ENCODE measurements at regions not wholly inside any gene's neighbourhood (a gene's known extent, or its start where the extent isn't known, plus 50 kb on each side); places are given as distances from the start of the nearest gene placed in this dataset.

DNA sequence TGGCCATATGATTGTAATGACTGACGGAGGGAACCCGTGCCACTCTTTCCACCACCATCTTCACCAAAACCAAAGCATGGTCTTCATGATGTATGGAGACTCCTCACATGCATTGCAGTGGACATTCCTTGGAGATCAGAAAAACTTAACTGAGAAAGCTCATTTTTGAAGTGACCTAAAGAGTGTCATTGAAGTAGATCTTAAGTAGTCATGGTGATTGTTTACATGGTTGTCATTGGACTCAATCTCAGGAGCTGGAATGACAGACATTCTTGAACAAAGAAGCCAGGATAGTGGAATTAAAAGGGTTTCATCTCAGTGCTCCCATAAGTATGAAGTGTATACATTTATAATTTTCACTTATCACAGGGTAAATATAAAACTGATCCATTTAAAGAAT is 236.7 kb upstream of the IPO5 start:
- in situ Hi-C loops (cut with MboI; ENCODE audit: low sequenced_read_pairs) (no loop called here), intact Hi-C loops (cut with micrococcal nuclease) (no loop called here), dilution Hi-C loops (cut with HindIII; ENCODE audit: low sequenced_read_pairs, unreplicated experiment) (no loop called here)
- no peaks in the 10 kb centered on the region for H4K20me1 ChIP-seq (ENCODE audit: insufficient read depth, low read length)
- no peaks in the 10 kb centered on the region for H3K4me1 ChIP-seq (ENCODE audit: control insufficient read depth, insufficient read depth, low read length)
- no peak overlapping the region for H2BK15ac ChIP-seq (ENCODE audit: low read depth, low read length)
- no peak overlapping the region for H4K91ac ChIP-seq (ENCODE audit: insufficient read depth, low read depth, low read length)
- H2AFZ ChIP-seq (replicated peaks; ENCODE audit: low read length, poor library complexity) = no peak overlapping the region
- H3K36me3 ChIP-seq (ENCODE audit: control insufficient read depth, insufficient read depth, low read length) = no peaks in the 10 kb centered on the region
- H2AK5ac ChIP-seq (ENCODE audit: low read depth, low read length) = no peak overlapping the region
- H4K5ac ChIP-seq (ENCODE audit: low read depth, low read length) = no peak overlapping the region
- H3K9me3 ChIP-seq (ENCODE audit: control insufficient read depth, insufficient read depth, low read length) = no peaks in the 10 kb centered on the region
- ATAC-seq (ENCODE audit: low read depth) (no peak), DNase-seq (no peak)
- no peak overlapping the region for H3K56ac ChIP-seq (ENCODE audit: extremely low read depth, insufficient read depth, low read length)
- H2BK5ac ChIP-seq (ENCODE audit: low read depth, low read length, poor library complexity, severe bottlenecking) = no peak overlapping the region
- TF ChIP-seq CHD1 (IDR thresholded peaks at IDR 0.05; ENCODE audit: low read depth, low read length) = no peak
- TF ChIP-seq, protein P1, sequence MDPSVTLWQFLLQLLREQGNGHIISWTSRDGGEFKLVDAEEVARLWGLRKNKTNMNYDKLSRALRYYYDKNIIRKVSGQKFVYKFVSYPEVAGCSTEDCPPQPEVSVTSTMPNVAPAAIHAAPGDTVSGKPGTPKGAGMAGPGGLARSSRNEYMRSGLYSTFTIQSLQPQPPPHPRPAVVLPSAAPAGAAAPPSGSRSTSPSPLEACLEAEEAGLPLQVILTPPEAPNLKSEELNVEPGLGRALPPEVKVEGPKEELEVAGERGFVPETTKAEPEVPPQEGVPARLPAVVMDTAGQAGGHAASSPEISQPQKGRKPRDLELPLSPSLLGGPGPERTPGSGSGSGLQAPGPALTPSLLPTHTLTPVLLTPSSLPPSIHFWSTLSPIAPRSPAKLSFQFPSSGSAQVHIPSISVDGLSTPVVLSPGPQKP (IDR thresholded peaks at IDR 0.05; ENCODE audit: borderline replicate concordance, low read depth, low read length) = no peak
- TF ChIP-seq SMC3 (IDR thresholded peaks at IDR 0.05; ENCODE audit: low read depth, low read length) = no peak
- no peak for TF ChIP-seq MAFK (IDR thresholded peaks at IDR 0.05; ENCODE audit: low read depth, low read length)
- TF ChIP-seq RCOR1 (IDR thresholded peaks at IDR 0.05; ENCODE audit: insufficient replicate concordance, low read length) = no peak
- no peak for TF ChIP-seq RAD21 (IDR thresholded peaks at IDR 0.05; ENCODE audit: low read length)
- H3K79me1 ChIP-seq (ENCODE audit: low read depth in 1 of 2, low read length in 2 of 2) = no peaks in the 10 kb centered on the region
- H4K8ac ChIP-seq (ENCODE audit: low read depth in 2 of 2, low read length in 2 of 2) = no peak overlapping the region
- H3K9me1 ChIP-seq (ENCODE audit: insufficient read depth, low read length) = no peaks in the 10 kb centered on the region
- no peak overlapping the region for H3K9ac ChIP-seq (ENCODE audit: low read depth, low read length)
- H3K14ac ChIP-seq (replicated peaks; ENCODE audit: low read depth, low read length) = no peak overlapping the region
- H2BK20ac ChIP-seq (ENCODE audit: low read depth, low read length) = no peak overlapping the region
- ChIA-PET POLR2A (ENCODE audit: unreplicated experiment) (no interaction called here), CTCF (no interaction called here)
- H3K18ac ChIP-seq (ENCODE audit: low read depth, low read length) = no peak overlapping the region
- no peak overlapping the region for H3K4me3 ChIP-seq (ENCODE audit: insufficient read depth, low read depth, low read length)
- no TSS peak for BruUV-seq (replicated peaks)
- H3K4me2 ChIP-seq (ENCODE audit: low read depth, low read length) = no peak overlapping the region
- no peak overlapping the region for H3K27ac ChIP-seq (ENCODE audit: insufficient read depth, low read length)
- H2AK9ac ChIP-seq (replicated peaks; ENCODE audit: low read depth, low read length, poor library complexity) = no peak overlapping the region
- H2BK120ac ChIP-seq (ENCODE audit: low read depth, low read length) = no peak overlapping the region
- no peak overlapping the region for H3K4ac ChIP-seq (ENCODE audit: low read depth, low read length)
- no peaks in the 10 kb centered on the region for H3K27me3 ChIP-seq (ENCODE audit: control insufficient read depth, insufficient read depth, low read length)
- no peak overlapping the region for H3K23ac ChIP-seq (ENCODE audit: low read depth, low read length)
- WGBS, 2 experiments (ENCODE audit: extremely low coverage in 2 of 2, insufficient read length in 1 of 2) = no CpG with 5 or more reads among the region's 2 CpGs
